Heart right ventricle (tissue), 16 donors: ENCODE measurements at regions not wholly inside any gene's neighbourhood (a gene's known extent, or its start where the extent isn't known, plus 50 kb on each side); places are given as distances from the start of the nearest gene placed in this dataset.
A peak's percentile ranks its signal among the peaks of the same experiment; 100 is the strongest.
"Not testable (repeated sequence)": the region's sequence is repeated elsewhere in the genome, so short reads cannot be mapped to it uniquely, and the experiment has no call there.

Source experiments
- ATAC-seq, 8 donors: fragments of 200-7000 bp; cut with Tn5 transposase; one replicate each; pipeline ENCODE4 v1.9.1; 2020; ENCODE audit warnings: mild to moderate bottlenecking in 8 of 8, moderate library complexity in 8 of 8, moderate number of reproducible peaks in 1 of 8
- DNase-seq, 2 donors: peaks; one replicate each; pipeline ENCODE4 v3.0.0-alpha.2; 2020
- H3K27ac ChIP-seq, 10 donors: fragments of 200-600 bp; sonication (generic) in 2 of 10; one replicate each; pipeline versions ENCODE4 v1.5.0 to v1.8.0; 2020 to 2022; ENCODE audit warnings: mild to moderate bottlenecking in 3 of 10
- H3K27me3 ChIP-seq, 7 donors: fragments of 200-600 bp; one replicate each; pipeline ENCODE4 v1.8.0; 2021 to 2022; ENCODE audit warnings: mild to moderate bottlenecking in 2 of 7
- H3K36me3 ChIP-seq, 9 donors: fragments of 200-600 bp; sonication (generic) in 1 of 9; one replicate each; pipeline versions ENCODE4 v1.5.0 to v1.8.0; 2020 to 2022; ENCODE audit warnings: mild to moderate bottlenecking in 2 of 9
- H3K4me1 ChIP-seq, 9 donors: fragments of 200-600 bp; sonication (generic) in 1 of 9; one replicate each; pipeline versions ENCODE4 v1.5.0 to v1.8.0; 2020 to 2022; ENCODE audit warnings: mild to moderate bottlenecking in 4 of 9
- H3K4me3 ChIP-seq, 10 donors: fragments of 200-600 bp; sonication (generic) in 2 of 10; one replicate each; pipeline versions ENCODE4 v1.5.0 to v1.8.0; 2020 to 2022; ENCODE audit warnings: mild to moderate bottlenecking in 7 of 10, moderate library complexity in 2 of 10
- H3K9me3 ChIP-seq, 11 donors: fragments of 200-600 bp in 10 of 11; sonication (generic) in 2 of 11; one replicate each; pipeline versions ENCODE4 v1.5.0 to v1.8.0; 2013 to 2022; ENCODE audit warnings: mild to moderate bottlenecking in 2 of 11, control low read depth in 1 of 11, moderate library complexity in 1 of 11
- WGBS, 2 donors: extraction: QIAGEN DNeasy Blood & Tissue Kit; methylation state at CpG; one replicate each; pipeline ENCODE4 v1.1.7; 2013; ENCODE audit warnings: inconsistent platforms in 1 of 2; 5-methylcytosine and 5-hydroxymethylcytosine counted together
- intact Hi-C, 10 donors: fragments of 100-400 bp; cut with DNase I; formaldehyde crosslinking; loops; one replicate each; pipeline versions ENCODE4 v1.11.1 to v1.14.2; 2022
- donor health status: Arrhythmogenic right ventricular cardiomyopathy.
- donor health status: ischemic (EF 13 %, LVEDD 7.1; RV severe dilation, severe dysfunction).
- donor health status: healthy with polysubstance abuse.
- donor health status: DM: no; HTN: yes; CAD: no.
- donor health status: DM: no; HTN: no; CAD: no.
- donor health status: ischemic (EF 25% LVEDD 6.9; RV normal size, moderate dysfunction).
- donor health status: ischemic (EF 25% LVEDD 5.7; RV mildly dilated, moderate dysfunction).
- donor health status: healthy.
- donor health status: DM: yes; HTN: yes; CAD: no.
- donor health status: Ischemic cardiomyopathy.
- donor health status: ischemic (EF 35%, LVEDD 5.7; RV mildly dilated, moderate dysfunction).
- donor health status: nonischemic (EF 11% LVEDD 7.7; RV severe dilation, severe dysfunction).
- donor health status: DM: yes; HTN: yes; CAD: no.
- donor health status: PGD.
- donor health status: ischemic (EF 29% LVEDD 5.4; RV normal size, mild dysfunction).
- donor health status: nonischemic (EF 23%, LVEDD 6.1; RV moderate dilation, normal function).

DNA sequence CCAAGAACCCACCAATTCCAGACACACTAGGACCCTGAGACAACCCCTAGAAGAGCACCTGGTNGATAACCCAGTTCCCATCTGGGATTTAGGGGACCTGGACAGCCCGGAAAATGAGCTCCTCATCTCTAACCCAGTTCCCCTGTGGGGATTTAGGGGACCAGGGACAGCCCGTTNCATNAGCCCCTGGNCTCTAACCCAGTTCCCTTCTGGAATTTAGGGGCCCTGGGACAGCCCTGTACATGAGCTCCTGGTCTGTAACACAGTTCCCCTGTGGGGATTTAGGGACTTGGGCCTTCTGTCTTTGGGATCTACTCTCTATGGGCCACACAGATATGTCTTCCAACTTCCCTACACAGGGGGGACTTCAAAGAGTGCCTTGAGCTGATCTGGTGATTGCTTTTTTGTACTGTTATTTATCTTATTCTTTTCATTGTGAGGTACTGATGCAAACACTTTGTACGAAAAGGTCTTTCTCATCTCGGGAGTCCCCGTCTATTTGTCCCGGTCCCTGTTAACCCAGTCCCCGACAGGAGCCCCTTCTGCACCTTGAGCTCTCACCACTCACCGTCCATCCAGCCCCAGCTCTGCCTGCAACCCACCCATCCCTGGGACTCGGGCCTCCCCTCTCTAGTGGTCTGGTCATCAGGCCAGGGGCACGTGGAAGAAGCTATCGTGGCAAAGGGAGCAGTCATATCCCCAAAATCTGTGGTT lies 58.2 kb upstream of the PLCXD1 start:
- H3K36me3 ChIP-seq, DNase-seq, intact Hi-C loops, H3K4me3 ChIP-seq, H3K27me3 ChIP-seq, H3K4me1 ChIP-seq, H3K9me3 ChIP-seq, H3K27ac ChIP-seq: not testable (repeated sequence)
- no CpG with 5 or more reads among the region's 11 CpGs for WGBS, 2 donors
- ATAC-seq = peak in 3 of 8 donors; percentile 46 to 86 (median 64)

DNA sequence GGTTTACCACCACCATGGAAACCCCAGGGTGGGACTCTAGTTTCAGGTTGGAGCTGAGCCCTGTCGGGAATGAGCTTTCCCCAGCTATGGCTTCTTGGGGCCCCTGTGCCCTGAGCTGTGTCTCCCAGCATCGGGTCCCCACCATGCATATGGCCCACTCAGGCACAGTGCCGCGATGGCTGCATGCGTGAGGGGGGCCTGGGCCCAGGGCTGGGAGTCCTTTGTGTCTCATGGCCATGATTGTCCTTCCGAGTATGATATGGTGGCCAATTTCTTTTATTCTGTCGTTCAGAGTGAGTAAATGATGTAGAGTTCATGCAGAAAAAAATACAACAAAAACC lies 57.7 kb upstream of the PLCXD1 start:
- DNase-seq, H3K27ac ChIP-seq, H3K27me3 ChIP-seq, H3K4me1 ChIP-seq, intact Hi-C loops, H3K4me3 ChIP-seq, H3K9me3 ChIP-seq, H3K36me3 ChIP-seq: not testable (repeated sequence)
- peak in 2 of 8 donors; percentile 18 to 67 for ATAC-seq
- no CpG with 5 or more reads among the region's 7 CpGs for WGBS, 2 donors

DNA sequence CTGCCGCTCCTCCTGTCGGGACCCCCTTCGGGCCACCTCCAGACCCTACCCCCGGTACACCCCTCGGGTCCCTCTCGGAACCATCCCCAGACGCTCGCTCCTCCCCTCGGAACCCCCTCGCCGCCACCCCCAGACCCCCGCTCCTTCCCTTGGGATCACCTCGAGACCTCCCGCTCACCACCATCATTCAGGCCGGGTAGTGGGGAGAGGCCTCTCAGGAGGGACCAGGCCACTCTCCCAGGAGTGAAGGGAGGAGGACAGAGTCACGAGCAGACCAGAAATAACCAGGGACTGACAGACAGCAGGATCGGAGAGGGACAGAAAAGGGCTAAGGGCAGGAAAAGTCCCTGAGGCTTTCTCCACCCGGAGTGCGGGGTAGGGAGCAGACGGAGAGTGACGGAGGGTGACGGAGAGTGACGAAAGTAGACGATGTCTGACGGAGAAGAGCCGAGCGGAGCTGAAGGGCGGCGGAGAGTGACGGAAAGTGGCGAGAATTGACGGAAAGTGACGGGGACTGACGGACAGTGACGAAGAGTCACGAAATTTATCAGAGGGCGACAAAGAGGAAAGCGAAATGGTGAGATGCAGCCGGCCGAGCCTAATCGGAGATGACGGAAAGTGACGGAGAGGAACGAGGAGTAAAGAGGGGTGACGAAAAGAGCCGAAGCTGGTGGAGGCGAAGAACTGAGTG lies 54.6 kb upstream of the PLCXD1 start:
- H3K27ac ChIP-seq, intact Hi-C loops, H3K9me3 ChIP-seq, H3K4me3 ChIP-seq, DNase-seq, H3K36me3 ChIP-seq, H3K27me3 ChIP-seq, H3K4me1 ChIP-seq: not testable (repeated sequence)
- peak in 7 of 8 donors; percentile 31 to 74 (median 58) for ATAC-seq
- WGBS, 2 donors = 64% methylated on average over 12 of the region's 47 CpGs; no CpG with 5 or more reads in 1 of the 2 donors

DNA sequence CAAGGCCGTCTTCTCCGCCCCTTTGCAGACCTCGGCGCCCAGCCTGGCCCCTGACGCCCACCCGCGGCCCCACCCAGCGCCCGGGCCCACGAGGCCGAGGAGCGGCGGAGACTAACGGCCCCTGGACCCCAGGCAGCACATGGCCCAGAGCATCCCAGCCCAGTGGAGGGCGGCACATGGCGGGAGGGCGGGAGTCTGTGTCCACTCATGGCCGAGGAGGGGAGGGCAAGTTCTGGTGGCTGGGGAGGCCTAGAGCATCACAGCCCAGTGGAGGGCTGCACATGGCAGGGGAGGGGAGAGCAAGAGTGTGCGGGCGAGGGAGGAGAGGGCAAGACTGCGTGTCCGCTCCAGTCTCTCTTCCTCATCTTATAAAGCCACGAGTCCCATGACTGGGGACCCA lies 53.8 kb upstream of the PLCXD1 start:
- WGBS, 2 donors = no CpG with 5 or more reads among the region's 23 CpGs
- H3K9me3 ChIP-seq, H3K27me3 ChIP-seq, H3K4me1 ChIP-seq, intact Hi-C loops, H3K36me3 ChIP-seq, H3K4me3 ChIP-seq, DNase-seq, ATAC-seq, H3K27ac ChIP-seq: not testable (repeated sequence)
